Stimulated activated CD4-positive, alpha-beta T cell treated with anti-CD3 and anti-CD28 coated beads, Interleukin-15, amount 100 ng/mL, for 24 hours (primary cell): ENCODE measurements at regions not wholly inside any gene's neighbourhood (a gene's known extent, or its start where the extent isn't known, plus 50 kb on each side); places are given as distances from the start of the nearest gene placed in this dataset.
"Not testable (repeated sequence)": the region's sequence is repeated elsewhere in the genome, so short reads cannot be mapped to it uniquely, and the experiment has no call there.

Source experiments
- DNase-seq: peaks from one replicate; pipeline ENCODE4 v3.0.0-alpha.2; 2020

DNA sequence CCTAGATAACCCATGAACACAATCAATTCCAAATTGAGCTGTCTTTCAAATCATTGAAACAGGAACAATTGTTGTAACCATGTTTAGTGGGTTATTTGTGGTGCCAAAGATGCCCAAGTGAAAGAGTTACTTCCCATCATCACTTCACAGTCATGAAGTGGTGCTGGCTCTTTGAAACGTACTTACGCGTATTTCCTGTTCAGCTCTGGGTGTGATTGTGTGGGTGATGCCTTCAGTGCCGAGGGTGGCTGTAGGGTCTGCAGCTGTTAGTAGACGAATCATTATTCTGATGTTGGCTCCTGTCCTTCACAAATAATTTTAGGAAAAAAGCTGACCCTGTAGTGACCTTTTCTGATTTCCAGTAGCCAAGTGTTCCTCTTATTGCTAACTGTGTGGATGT is 323.1 kb upstream of the KIAA1217 start:
- no peak for DNase-seq

- no peak for DNase-seq
Observed at GRCh38 chr10:23886355-23886754, 322.6 kb upstream of the KIAA1217 start.

- DNase-seq: no peak
Observed at GRCh38 chr10:23891301-23891700, 317.6 kb upstream of the KIAA1217 start.

GRCh38 chr10:23892296-23892695 is 316.6 kb upstream of the KIAA1217 start:
- no peak for DNase-seq

- no peak for DNase-seq
Observed at GRCh38 chr10:23897267-23897666, 311.7 kb upstream of the KIAA1217 start.

- no peak for DNase-seq
Observed at GRCh38 chr10:23897861-23898260, 311.1 kb upstream of the KIAA1217 start.

DNA sequence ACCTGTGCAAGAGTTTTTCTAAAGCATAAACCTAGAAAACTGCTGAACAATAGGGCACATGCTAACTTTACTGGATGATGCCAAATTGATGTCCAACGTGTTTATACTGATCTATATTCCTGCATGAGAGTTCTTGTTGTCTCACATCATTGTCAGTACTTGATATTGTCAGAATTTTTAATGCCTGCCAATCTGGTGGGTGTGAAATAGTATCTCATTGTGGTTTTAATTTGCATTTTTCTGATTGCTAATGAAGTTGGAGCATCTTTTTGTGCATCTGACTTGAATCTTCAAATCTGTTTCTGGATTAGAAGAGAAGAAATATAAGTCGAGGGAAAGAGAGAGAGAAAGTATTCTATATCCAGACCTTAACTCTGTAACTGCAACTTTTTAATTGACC is 309.8 kb upstream of the KIAA1217 start:
- no peak for DNase-seq

DNA sequence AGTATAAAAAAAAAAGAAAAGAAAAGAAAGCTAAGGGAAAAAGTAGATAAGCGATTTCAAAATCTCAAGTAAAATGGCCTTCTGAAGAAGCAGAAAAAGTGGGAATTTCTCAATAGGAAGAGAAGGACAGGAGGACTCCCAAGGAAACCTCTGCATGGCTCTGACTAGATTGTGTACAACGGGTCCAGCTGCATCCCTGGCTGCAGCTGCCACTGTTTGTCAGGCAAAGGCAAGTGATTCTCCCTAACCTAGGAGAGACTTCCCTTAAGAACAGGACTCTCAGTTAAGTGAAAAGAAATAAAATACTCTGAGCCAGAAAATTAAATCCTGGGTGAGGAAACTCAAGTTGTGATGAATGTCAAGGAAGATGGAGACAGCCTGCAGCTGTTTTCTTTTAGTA is 298.6 kb upstream of the KIAA1217 start:
- DNase-seq: no peak

- DNase-seq: no peak
Observed at GRCh38 chr10:23912884-23913404, 296.0 kb upstream of the KIAA1217 start.

DNA sequence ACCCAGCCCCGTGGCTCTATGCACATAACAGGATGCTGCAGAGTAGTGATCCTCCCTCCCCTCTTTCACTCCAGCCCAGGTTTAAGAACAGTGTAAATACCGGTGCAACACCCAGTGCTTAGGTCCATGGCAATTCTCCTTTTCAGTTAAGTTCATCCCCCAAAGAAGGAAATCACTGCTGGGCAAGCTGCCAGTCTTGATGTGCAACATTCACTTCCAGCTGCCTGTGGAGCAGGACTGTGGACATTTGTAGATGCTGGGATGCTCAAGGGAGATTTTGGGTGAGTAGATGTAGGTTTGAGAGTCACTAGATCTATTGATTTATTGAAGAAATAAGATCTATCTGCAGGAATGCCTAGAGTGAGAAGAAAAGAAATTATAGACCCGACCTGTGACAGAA is 294.3 kb upstream of the KIAA1217 start:
- no peak for DNase-seq

DNA sequence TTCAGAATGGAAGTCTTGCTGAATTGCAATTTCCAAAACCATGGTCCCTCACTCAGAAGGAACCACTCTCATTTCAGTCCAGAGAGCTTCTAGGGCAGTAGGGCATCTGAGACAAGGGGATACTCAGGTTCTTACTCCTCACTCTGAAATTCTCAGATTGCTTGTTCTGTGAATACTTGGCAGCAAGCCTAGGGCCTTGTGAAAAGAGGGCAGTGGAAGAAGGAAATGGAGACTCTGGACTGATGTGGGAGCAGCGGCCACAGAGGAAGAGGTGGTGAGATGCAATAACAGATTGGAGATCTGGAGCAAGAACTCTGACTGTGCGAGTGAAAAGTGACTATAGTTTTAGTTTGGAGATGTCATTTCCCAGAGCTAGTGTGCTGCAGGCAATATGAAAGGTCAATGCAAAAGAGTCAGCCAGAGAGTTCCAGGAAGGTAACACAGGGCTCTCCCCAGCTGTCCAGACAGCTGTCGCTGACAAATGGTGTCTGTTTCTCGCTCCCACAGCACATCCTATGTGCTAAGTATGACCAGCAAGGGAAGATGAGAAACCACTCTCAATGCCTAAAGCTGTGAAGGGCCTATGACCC is 291.6 kb upstream of the KIAA1217 start:
- no peak for DNase-seq

GRCh38 chr10:23918090-23918723 is 290.7 kb upstream of the KIAA1217 start:
- DNase-seq: no peak

- no peak for DNase-seq
Observed at GRCh38 chr10:23918839-23919238, 290.1 kb upstream of the KIAA1217 start.

- DNase-seq: no peak
Observed at GRCh38 chr10:23927576-23928325, 281.2 kb upstream of the KIAA1217 start.

DNA sequence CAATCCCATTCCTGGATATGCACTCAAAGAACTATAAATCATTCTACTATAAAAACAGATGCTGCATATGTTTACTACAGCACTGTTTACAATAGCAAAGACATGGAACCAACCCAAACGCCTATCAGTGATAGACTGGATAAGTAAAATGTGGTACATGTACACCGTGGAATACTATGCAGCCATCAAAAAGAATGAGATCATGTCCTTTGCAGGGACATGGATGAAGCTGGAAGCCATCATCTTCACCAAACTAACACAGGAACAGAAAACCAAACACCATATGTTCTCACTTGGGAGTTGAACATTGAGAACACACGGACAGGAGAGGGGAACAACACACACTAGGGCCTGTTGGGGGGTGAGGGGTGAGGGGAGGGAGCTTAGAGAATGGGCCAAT is 274.9 kb upstream of the KIAA1217 start:
- DNase-seq: not testable (repeated sequence)

DNA sequence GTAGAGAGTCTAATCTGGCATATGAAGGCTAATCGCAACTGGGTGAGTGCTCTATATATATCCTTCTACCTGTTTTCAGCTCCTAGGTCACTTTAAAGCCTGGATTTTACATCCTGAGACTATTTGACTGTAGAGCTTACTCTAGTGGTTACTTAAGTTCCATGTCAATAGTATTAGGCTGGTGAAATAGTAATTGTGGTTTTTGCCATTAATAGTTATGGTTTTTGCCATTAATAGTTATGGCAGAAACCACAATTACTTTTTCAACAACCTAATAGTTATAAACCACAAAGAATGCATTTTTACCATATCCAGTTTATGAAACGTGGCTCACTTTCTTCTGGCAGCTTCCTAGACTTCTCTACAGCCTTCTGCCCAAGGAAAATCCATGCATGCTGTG is 263.1 kb upstream of the KIAA1217 start:
- no peak for DNase-seq

DNA sequence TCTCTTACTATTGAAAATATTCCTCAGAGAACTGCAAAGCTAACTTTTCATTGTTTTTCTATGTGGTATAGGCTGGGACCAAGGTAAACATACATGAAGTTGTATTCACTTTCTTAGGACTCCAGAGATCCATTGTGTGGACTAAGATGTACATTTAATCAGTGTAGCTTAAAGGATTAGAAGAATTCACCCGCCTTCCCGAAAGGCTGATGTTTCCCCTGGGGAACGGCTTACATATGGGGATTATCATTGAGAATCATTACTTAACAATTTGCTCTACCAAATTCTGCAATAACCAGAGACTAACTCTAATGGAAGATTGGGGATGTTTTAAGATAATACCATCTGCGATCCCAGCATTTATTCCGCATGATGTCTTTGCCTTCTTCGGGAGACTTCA is 257.1 kb upstream of the KIAA1217 start:
- no peak for DNase-seq

DNA sequence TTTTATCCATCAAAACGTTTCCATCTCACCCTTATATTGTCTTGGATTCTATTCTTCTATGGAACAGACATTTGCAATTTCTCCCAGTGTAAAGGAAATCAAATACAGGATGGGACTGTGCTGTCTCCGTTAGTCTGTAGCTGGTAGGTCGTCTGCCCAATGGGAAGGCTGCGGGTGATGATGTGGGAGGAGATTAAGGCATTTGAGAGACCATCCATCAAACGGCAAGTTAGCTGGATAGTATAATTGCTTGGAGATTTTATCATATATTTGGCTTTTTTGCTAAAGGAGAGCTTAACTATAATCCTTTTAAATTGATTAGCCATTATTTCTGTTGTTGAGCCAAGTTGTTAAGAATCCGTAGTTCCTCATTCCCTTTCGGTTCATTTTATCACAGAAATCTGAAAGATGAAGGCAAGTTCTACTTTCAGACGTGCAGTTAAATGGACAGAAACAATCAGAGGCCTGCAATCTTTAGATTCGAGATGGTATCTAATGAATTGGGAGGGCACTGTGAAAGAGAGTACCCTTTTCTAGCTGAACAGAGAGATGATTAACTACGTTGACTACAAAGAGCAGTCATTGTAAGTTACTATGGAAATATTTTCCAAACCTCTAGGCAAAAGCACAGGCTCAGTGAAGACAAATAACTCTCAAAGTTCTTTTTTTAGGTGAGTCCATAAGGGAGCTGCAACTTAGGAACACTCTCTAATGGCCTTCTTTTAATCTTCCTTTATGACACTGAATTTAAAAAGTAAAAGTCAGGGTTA is 253.3 kb upstream of the KIAA1217 start:
- DNase-seq: no peak

- DNase-seq: no peak
Observed at GRCh38 chr10:23965123-23965522, 243.8 kb upstream of the KIAA1217 start.

- no peak for DNase-seq
Observed at GRCh38 chr10:23965880-23966279, 243.1 kb upstream of the KIAA1217 start.

- DNase-seq: no peak
Observed at GRCh38 chr10:23966504-23967051, 242.4 kb upstream of the KIAA1217 start.

GRCh38 chr10:23968301-23968700 is 240.6 kb upstream of the KIAA1217 start:
- DNase-seq: no peak

- DNase-seq: no peak
Observed at GRCh38 chr10:23974746-23975272, 234.1 kb upstream of the KIAA1217 start.
